ENCODE measurements at regions not wholly inside any gene's neighbourhood (a gene's known extent, or its start where the extent isn't known, plus 50 kb on each side); places are given as distances from the start of the nearest gene placed in this dataset.

DNA sequence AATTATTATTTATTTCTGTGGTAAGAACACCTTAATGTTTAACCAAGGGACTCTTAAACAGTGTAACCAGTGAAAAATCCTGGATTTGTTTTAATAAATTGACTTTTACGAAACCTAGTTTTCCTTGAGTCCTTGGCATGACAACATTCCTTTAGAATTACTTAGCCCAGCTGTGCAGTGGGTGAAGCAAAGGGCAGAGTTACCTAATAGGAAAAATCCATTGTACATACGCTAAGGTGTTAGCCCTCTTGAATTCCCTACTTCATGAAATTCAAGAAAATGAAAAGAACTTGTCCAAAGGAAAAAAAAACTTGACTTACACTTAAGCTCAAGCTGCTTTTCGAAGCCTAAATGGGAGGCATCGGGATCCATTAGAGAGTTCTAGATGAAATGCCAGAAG lies 852.0 kb upstream of the ADAMTS5 start:
- DNase-seq (ENCODE audit: low read depth in 2 of 2) = no peak

DNA sequence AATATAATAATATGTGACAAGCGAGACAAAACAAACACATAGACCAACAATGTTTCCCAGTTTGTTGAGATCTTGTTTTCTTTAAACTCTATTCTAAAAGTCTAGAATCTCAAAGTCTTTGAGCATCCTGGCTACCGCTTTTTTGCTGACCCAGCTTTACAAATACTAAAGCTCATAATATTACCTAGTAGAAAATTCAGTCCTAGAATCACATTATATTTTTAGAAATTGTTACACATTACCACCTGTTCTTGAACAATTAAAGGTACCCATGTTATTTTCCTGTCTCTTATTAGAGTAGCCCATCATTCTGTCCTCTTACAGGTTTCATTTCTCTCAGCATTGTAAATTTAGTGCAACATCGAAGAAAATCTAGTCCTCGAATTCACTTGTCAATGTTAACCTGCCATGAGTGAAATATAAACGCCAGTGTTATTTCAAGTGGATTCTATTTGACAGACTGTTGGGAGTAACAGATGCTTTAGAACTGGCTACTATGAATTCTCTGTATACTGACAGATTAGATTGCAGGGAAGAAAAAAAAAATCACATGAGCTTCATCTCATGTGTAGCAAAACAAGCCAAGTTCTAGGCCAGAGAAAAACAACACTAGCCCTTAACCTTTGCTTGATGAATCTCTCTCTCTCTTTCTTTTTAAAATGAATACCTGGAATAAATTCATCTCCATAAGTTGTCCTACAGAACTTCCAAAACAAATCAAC lies 851.2 kb upstream of the ADAMTS5 start:
- DNase-seq (ENCODE audit: low read depth in 2 of 2) = no peak

- no peak for DNase-seq (ENCODE audit: low read depth in 2 of 2)
Measured at GRCh38 chr21:27817074-27817473, 850.2 kb upstream of the ADAMTS5 start.

DNA sequence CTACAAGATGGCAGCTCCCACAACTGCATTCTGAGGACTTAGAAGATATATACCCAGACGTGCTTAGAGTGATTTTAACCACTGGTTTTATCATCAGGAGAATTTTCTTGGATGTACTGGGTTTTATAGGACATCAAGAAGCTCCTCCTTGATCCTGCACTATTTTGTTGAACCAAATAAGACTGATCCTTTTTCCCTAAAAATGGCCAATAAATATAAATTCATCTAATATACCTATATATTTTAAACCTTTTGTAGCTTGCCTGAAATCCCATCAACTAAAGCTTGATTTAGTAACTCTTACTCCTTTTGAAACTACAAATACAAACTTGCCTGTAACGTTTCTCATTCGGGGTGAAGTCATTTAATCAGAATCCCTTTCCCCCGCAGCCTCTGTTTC lies 849.4 kb upstream of the ADAMTS5 start:
- DNase-seq (ENCODE audit: low read depth in 2 of 2) = no peak

DNA sequence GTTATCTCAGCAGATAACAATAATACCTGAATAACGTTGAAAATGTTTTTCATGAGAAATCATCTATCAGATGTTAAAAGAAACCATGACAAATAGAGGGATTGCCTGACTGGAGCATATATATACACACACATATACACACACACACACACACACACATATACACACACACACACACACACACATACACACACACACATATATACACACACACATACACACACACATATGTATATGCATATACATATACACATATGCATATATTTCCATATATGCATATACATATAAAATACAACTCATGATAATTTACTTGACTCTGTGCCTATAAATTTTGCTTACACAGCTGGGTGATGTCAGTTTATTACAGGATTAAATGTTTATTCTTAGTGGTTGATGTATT lies 847.3 kb upstream of the ADAMTS5 start:
- DNase-seq (ENCODE audit: low read depth in 2 of 2) = no peak

DNA sequence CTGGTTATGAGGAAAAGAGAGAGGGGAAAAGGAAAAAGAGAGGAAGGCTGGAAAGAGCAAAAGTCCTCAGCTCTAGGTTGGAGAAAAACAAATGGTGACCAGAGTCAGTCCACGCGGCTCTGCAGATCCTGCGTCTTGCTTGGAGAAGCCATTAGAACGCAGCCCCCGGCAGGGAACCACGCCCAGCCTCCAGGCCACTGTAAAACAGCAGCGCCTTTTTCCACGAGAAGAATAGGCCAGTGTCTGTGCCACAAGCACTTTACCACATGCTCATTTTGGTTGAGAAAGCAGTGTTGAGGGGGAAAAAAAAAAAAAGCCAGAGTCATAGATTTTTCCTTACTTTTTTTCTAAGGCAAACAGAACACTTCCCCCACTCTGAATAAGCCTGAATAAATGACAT lies 846.9 kb upstream of the ADAMTS5 start:
- DNase-seq (ENCODE audit: low read depth in 2 of 2) = no peak

- DNase-seq (ENCODE audit: low read depth in 2 of 2) = no peak
Measured at GRCh38 chr21:27813344-27813743, 846.5 kb upstream of the ADAMTS5 start.

GRCh38 chr21:27812279-27812678 lies 845.4 kb upstream of the ADAMTS5 start:
- no peak for DNase-seq (ENCODE audit: low read depth in 2 of 2)

GRCh38 chr21:27808923-27809322 lies 842.0 kb upstream of the ADAMTS5 start:
- DNase-seq (ENCODE audit: low read depth in 2 of 2) = no peak

GRCh38 chr21:27807596-27807995 lies 840.7 kb upstream of the ADAMTS5 start:
- no peak for DNase-seq (ENCODE audit: low read depth in 2 of 2)

- DNase-seq (ENCODE audit: low read depth in 2 of 2) = no peak
Measured at GRCh38 chr21:27806281-27806680, 839.4 kb upstream of the ADAMTS5 start.

DNA sequence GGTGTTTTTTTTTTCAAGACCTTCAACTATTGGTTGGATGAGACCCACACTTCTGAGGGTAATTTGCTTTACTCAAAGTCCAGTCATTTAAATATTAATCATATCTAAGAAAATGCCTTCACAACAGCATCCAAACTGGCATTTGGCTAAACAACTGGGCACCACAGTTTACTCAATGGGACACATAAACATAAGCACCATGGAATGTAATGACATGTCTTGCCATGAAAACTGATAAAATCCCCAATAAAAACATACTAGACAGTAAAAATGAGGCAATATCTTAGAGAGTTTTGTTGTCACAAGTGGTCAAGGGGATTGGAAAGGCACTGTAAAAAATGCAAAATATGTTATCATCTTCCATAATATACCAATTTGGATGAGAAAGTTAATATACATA lies 838.8 kb upstream of the ADAMTS5 start:
- no peak for DNase-seq (ENCODE audit: low read depth in 2 of 2)

DNA sequence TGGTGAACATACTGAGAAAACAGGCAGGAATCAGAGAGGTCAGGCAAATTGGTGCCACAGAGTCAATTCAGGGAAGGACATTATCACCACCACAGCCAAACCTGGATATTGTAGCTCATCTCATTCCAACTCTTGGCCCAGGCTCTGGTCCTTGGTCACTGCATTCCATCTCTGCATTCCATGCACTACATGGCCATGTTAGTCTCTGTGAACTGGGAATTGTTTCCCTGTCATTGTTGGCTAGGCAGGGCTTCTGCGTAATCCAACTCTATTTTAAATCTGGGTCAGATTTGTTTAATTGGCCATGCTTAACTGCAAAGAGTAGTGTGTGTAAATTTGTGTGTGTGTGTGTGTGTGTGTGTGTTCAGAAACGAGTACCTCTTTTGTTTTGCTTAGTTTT lies 837.6 kb upstream of the ADAMTS5 start:
- no peak for DNase-seq (ENCODE audit: low read depth in 2 of 2)

GRCh38 chr21:27803571-27803970 lies 836.7 kb upstream of the ADAMTS5 start:
- DNase-seq (ENCODE audit: low read depth in 2 of 2) = no peak

GRCh38 chr21:27802816-27803475 lies 836.1 kb upstream of the ADAMTS5 start:
- DNase-seq (ENCODE audit: low read depth in 2 of 2) = no peak

DNA sequence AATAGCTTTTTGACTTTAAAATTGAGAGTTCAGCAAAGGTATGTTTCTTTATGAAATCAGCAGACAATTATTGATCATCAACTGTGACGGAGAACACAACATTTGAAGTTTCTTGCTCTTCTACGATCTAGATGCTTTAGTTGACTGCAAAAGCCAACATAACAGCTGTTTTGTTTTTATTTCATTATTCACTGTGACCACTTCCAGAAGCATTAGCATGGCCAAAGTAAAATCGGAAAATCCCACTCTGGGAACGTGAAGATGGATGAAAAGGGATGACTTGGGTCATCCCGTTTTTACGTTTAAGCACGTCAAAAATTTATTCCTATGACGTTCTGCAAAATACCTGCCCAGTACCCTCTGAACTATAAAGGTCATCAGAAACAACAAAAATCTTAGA lies 833.0 kb upstream of the ADAMTS5 start:
- DNase-seq (ENCODE audit: low read depth in 2 of 2) = no peak

GRCh38 chr21:27796106-27796505 lies 829.2 kb upstream of the ADAMTS5 start:
- DNase-seq (ENCODE audit: low read depth in 2 of 2) = no peak

- DNase-seq (ENCODE audit: low read depth in 2 of 2) = no peak
Measured at GRCh38 chr21:27795418-27795817, 828.5 kb upstream of the ADAMTS5 start.

DNA sequence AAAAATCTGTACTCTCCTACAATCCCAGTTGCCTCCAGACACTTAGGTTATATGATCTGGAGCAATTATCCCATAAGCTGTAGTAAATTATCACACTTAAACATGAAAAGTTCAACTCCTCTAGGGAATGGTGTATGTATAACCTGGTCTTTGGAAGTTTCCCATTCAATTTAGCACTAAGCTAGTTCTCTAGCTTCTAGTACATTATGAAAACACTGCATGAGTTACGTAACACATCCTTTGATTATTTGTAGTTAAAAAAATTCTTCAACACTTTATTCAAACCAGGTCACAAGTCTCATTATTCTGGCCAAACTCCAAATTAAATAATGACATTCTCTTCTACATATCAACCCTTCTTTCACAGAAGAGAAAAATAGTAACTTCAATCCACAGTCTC lies 827.0 kb upstream of the ADAMTS5 start:
- no peak for DNase-seq (ENCODE audit: low read depth in 2 of 2)

DNA sequence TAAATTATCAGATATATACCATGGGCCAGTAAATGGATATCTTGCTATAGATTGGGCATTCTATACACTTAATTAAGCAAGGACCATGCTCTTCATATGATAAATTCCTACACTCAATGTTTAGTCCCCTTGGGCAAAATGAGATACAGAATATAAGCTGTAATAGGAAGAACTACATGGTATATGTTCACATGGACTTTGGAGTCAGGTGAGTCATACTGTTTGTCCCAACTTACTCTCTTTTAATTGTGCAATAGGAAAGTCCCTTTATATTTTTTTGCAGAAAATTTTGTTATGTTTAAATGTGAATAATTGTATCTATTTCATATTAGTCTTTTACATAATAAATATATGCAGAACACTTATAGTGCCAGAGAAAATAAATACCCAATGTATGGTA lies 820.2 kb upstream of the ADAMTS5 start:
- DNase-seq (ENCODE audit: low read depth in 2 of 2) = no peak

DNA sequence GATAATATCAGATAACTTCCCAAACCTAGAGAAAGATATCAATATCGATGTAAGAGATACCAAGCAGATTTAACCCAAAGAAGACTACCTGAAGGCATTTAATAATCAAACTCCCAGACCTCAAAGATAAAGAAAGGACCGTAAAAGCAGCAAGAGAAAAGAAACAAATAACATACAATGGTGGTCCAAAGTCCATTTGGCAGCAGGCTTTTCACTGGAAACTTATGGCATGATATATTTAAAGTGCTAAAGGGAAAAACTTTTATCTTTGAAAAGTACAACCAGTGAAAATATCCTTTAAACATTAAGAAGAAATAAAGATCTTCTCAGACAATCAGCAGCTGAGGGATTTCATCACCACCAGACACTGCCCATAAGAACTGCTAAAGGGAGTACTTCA lies 812.7 kb upstream of the ADAMTS5 start:
- DNase-seq (ENCODE audit: low read depth in 2 of 2) = no peak

GRCh38 chr21:27776925-27777553 lies 810.2 kb upstream of the ADAMTS5 start:
- no peak for DNase-seq (ENCODE audit: low read depth in 2 of 2)

DNA sequence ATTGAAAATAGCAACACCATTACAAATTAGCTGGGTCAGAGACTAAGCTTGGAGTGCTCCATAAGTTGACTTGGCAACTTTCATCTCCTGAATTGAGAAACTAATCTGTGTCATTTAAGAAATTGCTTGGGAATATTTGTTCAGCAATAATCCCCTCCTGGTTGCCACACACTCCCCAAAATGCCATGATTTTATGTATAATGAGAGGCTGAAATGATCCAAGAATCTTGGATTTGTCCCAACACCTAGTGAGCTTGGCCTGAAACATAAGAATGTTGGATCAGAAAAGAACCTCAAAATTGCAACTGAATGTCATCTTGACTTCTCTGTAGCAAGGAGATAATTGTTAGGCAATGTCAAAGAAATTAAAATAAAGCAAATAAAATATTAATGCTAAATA lies 805.9 kb upstream of the ADAMTS5 start:
- DNase-seq (ENCODE audit: low read depth in 2 of 2) = no peak
